Choroid plexus epithelial cell (primary cell): ENCODE measurements at regions not wholly inside any gene's neighbourhood (a gene's known extent, or its start where the extent isn't known, plus 50 kb on each side); places are given as distances from the start of the nearest gene placed in this dataset.

Experiments
- DNase-seq: peaks from one replicate; pipeline ENCODE4 v3.0.0-alpha.2; 2010; ENCODE audit warnings: low read depth
- H3K4me3 ChIP-seq: 2 replicates; pipeline ENCODE4 v1.5.1; 2011; ENCODE audit warnings: low read depth, mild to moderate bottlenecking, control low read depth, low read length, moderate library complexity
- TF ChIP-seq, protein P1 (sequence below): conservative IDR thresholded peaks from 2 replicates; pipeline ENCODE4 v1.5.1; 2011; ENCODE audit warnings: low read depth, mild to moderate bottlenecking, control low read depth, inconsistent platforms, low read length, moderate library complexity

DNA sequence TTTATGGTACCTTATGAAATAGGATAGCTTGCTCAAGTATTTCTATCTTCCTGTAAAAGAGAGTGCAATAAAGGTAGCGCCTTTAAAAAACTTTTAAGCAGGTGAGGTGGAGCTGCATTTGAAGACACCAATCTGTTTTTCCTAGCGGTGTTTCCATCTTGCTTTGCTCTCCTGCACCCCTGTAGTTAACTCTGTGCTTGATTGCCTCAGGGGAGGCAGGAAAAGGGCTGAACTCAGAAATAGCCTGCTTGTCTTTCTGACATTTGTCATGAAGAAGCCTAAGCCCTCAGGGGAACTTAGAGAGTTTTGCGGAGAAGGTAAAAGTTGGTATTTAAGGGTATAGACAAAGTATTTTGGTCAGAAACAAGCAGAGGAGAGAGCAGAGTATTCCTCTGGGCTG lies 63.0 kb upstream of the TPRG1 start:
- TF ChIP-seq, protein P1, sequence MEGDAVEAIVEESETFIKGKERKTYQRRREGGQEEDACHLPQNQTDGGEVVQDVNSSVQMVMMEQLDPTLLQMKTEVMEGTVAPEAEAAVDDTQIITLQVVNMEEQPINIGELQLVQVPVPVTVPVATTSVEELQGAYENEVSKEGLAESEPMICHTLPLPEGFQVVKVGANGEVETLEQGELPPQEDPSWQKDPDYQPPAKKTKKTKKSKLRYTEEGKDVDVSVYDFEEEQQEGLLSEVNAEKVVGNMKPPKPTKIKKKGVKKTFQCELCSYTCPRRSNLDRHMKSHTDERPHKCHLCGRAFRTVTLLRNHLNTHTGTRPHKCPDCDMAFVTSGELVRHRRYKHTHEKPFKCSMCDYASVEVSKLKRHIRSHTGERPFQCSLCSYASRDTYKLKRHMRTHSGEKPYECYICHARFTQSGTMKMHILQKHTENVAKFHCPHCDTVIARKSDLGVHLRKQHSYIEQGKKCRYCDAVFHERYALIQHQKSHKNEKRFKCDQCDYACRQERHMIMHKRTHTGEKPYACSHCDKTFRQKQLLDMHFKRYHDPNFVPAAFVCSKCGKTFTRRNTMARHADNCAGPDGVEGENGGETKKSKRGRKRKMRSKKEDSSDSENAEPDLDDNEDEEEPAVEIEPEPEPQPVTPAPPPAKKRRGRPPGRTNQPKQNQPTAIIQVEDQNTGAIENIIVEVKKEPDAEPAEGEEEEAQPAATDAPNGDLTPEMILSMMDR, result no peak
- DNase-seq, result no peak
- H3K4me3 ChIP-seq, result no peak overlapping the region

DNA sequence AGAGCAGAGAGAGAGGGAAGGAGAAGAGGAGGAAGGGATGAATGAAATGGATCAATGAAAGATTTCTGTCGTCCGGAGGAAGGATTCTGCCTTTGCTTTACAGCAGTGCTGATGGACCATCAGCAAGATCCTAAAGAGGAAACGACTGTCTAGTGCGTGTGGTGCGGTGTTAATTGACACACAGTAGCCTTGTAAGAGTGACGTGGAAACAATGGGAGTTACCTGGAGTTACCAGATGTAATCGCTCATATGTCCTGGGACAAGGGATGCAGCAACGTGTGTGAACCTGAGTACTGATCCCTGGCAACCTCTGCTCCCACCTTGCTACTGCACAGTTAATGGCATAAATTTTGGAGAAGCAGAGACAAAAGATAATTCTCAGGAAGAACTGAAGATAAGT lies 62.6 kb upstream of the TPRG1 start:
- TF ChIP-seq, protein P1, result no peak
- no peak overlapping the region for H3K4me3 ChIP-seq
- no peak for DNase-seq

DNA sequence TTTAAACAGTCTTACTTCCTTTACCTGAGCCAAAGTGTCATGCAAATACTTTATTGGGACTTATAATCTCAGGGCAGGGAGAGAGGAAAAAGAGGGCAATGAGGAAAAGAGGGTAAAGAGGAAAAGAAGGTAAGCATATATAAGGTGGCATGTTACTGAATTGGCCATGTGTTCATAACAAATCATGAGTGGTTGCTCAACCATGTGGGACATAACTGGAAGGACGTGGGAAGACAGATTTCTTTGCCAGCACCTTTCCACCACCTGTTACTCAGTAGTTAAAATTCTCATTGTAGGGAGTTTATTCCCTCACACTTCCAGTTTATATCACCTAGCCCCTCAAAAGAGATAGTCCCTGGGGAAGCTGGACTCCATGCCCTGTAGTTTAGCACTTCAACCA lies 54.7 kb upstream of the TPRG1 start:
- no peak for DNase-seq
- TF ChIP-seq, protein P1, result no peak
- no peak overlapping the region for H3K4me3 ChIP-seq

DNA sequence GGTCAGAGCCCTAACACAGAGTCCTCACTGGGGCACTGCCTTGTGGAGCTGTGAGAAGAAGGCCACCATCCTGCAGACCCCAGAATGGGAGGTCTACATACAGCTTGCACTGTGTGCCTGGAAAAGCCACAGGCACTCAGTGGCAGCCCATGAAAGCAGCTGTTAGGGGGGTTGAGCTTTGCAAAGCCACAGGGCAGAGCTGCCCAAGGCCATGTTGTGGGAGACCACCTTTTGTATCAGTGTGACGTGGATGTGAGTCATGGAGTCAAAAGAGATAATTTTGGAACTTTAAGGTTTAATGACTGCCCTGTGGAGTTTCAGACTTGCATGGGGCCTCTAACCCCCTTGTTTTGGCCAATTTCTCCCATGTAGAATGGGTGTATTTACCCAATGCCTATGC lies 52.9 kb upstream of the TPRG1 start:
- TF ChIP-seq, protein P1, result no peak
- H3K4me3 ChIP-seq, result no peak overlapping the region
- no peak for DNase-seq

DNA sequence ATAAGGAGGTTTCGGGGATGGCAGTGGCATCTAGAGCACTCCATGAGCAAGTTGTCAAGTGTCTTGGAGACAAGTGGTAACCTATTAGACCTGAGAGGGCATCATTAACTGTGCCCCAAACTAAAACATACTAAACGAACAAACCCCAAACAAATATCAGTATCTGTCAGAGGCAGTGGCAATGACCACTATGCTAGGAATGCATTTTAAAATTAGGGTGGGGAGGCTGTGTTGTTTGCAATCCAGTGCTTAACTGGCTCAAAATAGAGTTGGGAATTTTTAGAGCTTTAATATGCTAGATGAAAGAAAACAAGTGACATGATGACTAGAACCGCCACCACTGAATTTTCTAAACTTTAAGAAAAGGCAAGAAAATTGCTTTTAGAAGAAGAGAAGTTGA lies 51.8 kb upstream of the TPRG1 start:
- TF ChIP-seq, protein P1, result no peak
- H3K4me3 ChIP-seq, result no peak overlapping the region
- no peak for DNase-seq

DNA sequence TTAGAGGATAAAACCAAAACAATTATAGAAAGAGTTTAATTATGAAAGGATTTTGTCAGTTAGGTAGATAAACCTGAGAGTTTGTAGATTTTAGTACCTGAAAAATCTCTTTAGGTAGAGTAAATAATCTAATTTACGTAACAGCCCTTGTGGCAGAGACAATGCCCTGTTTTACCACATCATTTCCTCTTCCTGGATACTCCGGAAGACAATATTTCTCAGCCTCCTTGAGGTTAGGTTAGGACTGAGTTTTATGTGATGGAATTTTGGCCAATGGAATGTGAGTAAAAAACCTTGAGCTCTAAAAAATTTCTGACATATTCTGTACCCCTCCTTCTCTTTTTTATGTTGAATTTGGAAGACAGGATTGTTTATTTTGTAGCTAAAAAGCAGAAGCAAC lies 50.7 kb upstream of the TPRG1 start:
- no peak for DNase-seq
- TF ChIP-seq, protein P1, result no peak
- no peak overlapping the region for H3K4me3 ChIP-seq
